ENCODE measurements at regions not wholly inside any gene's neighbourhood (a gene's known extent, or its start where the extent isn't known, plus 50 kb on each side); places are given as distances from the start of the nearest gene placed in this dataset.
A peak's percentile ranks its signal among the peaks of the same experiment; 100 is the strongest.

DNA sequence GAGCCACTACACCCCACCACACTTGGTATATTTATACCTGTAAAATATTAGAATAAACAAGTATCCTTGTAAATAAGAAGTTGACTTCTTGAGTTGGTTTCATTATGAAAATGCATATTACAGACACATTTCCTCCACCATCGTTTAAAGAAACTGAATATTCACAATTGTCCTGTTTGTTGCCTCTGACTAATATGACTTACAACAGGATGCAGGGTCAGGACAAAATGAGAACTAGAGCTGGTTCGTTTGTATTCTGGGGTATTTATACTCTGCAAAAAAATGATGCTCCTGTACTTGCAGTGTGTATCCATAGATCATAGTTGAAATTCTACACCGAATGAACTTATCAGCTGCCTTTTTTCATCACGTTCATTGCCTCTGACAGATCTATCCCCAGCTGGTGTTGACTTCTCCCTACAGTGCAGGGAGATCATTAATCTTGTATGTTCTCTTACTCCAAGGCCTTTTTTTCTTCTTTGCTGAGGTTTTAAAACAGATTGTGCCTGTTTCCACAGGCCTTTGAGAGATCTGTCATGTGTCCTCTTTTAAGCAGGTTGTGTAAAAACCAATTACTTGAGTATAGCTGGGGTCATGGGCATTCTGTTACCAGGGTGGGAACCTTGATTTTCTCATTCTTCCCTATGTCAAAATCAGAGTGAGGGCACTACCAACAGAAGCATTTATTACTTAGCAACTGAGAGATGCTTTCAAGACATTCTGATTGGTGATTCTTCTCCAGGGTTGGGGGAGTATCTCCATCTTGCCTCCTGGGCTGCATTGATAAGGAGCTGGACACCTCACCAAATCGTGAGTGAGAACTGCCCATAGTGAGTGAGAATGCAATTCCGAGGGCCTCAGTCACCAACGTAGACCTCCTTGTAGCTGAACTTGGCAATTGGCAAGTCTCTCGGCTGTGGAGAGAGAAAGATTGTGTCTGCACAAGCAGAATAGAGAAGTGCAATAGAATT, 78.8 kb upstream of the CD83 start:
- TF ChIP-seq, protein P1, sequence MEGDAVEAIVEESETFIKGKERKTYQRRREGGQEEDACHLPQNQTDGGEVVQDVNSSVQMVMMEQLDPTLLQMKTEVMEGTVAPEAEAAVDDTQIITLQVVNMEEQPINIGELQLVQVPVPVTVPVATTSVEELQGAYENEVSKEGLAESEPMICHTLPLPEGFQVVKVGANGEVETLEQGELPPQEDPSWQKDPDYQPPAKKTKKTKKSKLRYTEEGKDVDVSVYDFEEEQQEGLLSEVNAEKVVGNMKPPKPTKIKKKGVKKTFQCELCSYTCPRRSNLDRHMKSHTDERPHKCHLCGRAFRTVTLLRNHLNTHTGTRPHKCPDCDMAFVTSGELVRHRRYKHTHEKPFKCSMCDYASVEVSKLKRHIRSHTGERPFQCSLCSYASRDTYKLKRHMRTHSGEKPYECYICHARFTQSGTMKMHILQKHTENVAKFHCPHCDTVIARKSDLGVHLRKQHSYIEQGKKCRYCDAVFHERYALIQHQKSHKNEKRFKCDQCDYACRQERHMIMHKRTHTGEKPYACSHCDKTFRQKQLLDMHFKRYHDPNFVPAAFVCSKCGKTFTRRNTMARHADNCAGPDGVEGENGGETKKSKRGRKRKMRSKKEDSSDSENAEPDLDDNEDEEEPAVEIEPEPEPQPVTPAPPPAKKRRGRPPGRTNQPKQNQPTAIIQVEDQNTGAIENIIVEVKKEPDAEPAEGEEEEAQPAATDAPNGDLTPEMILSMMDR (IDR thresholded peaks at IDR 0.05; ENCODE audit: low read depth, low read length, missing control alignments), result no peak
- H3K4me3 ChIP-seq (ENCODE audit: low read depth, low read length), result no peak overlapping the region
- in situ Hi-C loops (cut with HindIII; ENCODE audit: low pct_ligation_motif_present, low sequenced_read_pairs), result no loop called here
- DNase-seq, result no peak
- no peaks in the 10 kb centered on the region for H3K36me3 ChIP-seq (replicated peaks)
- no peaks in the 10 kb centered on the region for H3K27me3 ChIP-seq (replicated peaks)
- H3K27ac ChIP-seq, result no peak overlapping the region

DNA sequence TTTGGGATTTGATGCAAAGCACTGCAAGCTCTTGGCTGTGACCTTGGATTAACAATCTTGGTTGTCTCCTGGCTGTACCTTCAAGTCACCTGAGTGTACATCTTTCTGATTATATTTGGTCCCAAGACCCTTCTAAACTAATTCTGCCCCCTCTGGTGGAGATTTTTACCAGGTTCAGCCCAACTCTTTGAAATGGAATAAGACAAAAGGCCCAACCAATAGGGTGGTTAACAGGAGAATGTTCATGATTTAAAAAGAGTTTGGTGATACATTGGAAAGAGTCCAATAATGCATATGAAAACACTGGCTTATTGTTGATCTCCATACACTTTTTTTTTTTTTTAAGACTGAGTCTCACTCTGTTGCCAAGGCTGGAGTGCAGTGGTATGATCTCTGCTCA, 77.5 kb upstream of the CD83 start:
- Histone ChIP-seq H3K36me3 (replicated peaks) (no peaks in the 10 kb centered on the region), H3K27me3 (replicated peaks) (no peaks in the 10 kb centered on the region), H3K4me3 (ENCODE audit: low read depth, low read length) (no peak overlapping the region), H3K27ac (no peak overlapping the region)
- in situ Hi-C loops (cut with HindIII; ENCODE audit: low pct_ligation_motif_present, low sequenced_read_pairs), result no loop called here
- TF ChIP-seq, protein P1 (IDR thresholded peaks at IDR 0.05; ENCODE audit: low read depth, low read length, missing control alignments), result no peak
- DNase-seq, result no peak

DNA sequence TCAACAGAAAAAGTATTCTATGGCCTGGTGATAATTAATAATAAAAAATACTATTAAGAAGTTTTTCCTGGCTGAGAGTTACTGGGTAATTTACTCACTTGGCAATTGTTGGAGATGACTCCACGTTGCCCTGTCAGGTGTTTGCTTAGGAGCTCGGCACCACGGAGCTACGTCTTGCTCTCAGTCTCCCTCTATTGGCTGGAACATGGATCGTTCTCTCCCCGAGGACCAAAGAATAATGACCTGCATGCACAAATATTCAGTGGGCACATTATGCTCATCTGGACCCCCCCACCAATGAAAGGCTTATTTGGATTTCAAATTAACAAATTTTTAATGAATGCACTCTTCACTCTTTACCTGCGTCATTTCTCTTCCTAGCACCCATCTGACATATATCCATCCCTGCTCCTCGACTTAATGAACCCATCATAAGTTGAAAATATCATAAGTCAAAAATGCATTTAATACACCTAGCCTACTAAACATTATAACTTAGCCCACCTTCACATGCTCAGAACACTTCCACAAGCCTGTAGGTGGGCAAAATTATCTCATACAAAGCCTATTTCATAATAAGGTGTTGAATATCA, 71.0 kb upstream of the CD83 start:
- H3K4me3 ChIP-seq (ENCODE audit: low read depth, low read length), result no peak overlapping the region
- in situ Hi-C loops (cut with HindIII; ENCODE audit: low pct_ligation_motif_present, low sequenced_read_pairs), result no loop called here
- peaks cover 8% of the 10 kb centered on the region for H3K27me3 ChIP-seq (replicated peaks)
- H3K27ac ChIP-seq, result no peak overlapping the region
- H3K36me3 ChIP-seq (replicated peaks), result no peaks in the 10 kb centered on the region
- TF ChIP-seq, protein P1 (IDR thresholded peaks at IDR 0.05; ENCODE audit: low read depth, low read length, missing control alignments), result peak; percentile 89
- DNase-seq, result peak; percentile 44

DNA sequence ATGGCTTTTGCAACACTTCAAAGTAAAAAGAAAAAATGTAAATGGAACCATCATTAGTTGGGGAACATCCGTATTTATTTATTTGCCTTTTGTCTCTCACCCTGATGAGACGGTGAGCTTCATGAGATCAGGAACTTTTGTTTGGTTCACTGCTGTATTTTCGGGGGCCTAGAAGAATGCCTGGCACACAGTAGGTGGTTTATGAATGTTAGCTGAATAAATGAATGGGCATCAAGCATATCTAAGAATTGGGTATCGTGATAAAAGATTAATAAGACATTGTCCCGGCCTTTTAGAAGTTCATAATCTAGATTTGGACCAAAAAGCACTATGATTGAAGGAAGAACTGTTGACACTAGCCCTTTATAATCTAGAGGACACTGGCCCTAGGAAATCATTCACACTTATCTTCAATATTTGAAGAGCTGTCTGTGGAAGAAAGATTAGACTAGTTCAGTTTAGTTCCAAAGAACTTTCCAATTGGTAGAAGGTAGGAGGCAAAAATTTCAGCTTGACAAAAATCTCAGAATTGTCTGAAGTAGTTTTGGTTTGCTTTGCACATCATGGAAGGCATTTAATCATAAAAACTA, 70.3 kb upstream of the CD83 start:
- Histone ChIP-seq H3K4me3 (ENCODE audit: low read depth, low read length) (no peak overlapping the region), H3K27ac (no peak overlapping the region), H3K27me3 (replicated peaks) (peaks cover 8% of the 10 kb centered on the region), H3K36me3 (replicated peaks) (no peaks in the 10 kb centered on the region)
- DNase-seq, result no peak
- in situ Hi-C loops (cut with HindIII; ENCODE audit: low pct_ligation_motif_present, low sequenced_read_pairs), result no loop called here
- TF ChIP-seq, protein P1 (IDR thresholded peaks at IDR 0.05; ENCODE audit: low read depth, low read length, missing control alignments), result no peak

DNA sequence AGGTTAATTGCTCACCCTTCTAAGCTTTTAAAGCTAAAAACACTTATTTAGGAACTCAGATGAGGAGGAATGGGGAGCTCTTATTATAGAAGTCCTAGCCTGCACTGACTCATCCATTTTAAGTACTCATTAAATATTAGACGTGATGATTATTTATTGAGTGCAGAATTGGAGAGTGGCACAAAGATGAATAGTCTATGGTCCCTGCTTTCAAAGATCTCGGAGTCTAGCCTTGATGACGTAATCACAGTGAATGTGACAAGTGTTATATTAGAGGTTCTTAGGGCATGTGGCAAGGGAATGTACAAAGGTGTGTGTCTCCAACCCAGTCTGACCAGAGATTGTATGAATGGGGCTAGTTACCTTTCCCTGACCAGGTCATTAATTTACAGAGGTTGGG, 68.7 kb upstream of the CD83 start:
- H3K27me3 ChIP-seq (replicated peaks), result peaks cover 8% of the 10 kb centered on the region
- H3K36me3 ChIP-seq (replicated peaks), result no peaks in the 10 kb centered on the region
- no peak overlapping the region for H3K4me3 ChIP-seq (ENCODE audit: low read depth, low read length)
- H3K27ac ChIP-seq, result no peak overlapping the region
- in situ Hi-C loops (cut with HindIII; ENCODE audit: low pct_ligation_motif_present, low sequenced_read_pairs), result no loop called here
- TF ChIP-seq, protein P1 (IDR thresholded peaks at IDR 0.05; ENCODE audit: low read depth, low read length, missing control alignments), result no peak
- no peak for DNase-seq

Measured in brain microvascular endothelial cell (primary cell).